ENCODE measurements at regions not wholly inside any gene's neighbourhood (a gene's known extent, or its start where the extent isn't known, plus 50 kb on each side); places are given as distances from the start of the nearest gene placed in this dataset.

GRCh38 chr5:10173716-10174115 lies 76.0 kb downstream of the ATPSCKMT start:
- DNase-seq = no peak

- no peak for DNase-seq
These were observed 77.4 kb downstream of the ATPSCKMT start for GRCh38 chr5:10172247-10172646.

GRCh38 chr5:10169359-10169758 lies 80.3 kb downstream of the ATPSCKMT start:
- no peak for DNase-seq

- no peak for DNase-seq
These were observed 81.4 kb downstream of the ATPSCKMT start for GRCh38 chr5:10168254-10168653.

- DNase-seq = no peak
These were observed 81.9 kb downstream of the ATPSCKMT start for GRCh38 chr5:10167806-10168205.

GRCh38 chr5:10166392-10166791 lies 83.3 kb downstream of the ATPSCKMT start:
- DNase-seq = no peak

GRCh38 chr5:10162468-10162867 lies 87.2 kb downstream of the ATPSCKMT start:
- no peak for DNase-seq

GRCh38 chr5:10161778-10162177 lies 87.9 kb downstream of the ATPSCKMT start:
- no peak for DNase-seq

- DNase-seq = no peak
These were observed 89.4 kb downstream of the ATPSCKMT start for GRCh38 chr5:10160241-10160640.

- no peak for DNase-seq
These were observed 90.8 kb downstream of the ATPSCKMT start for GRCh38 chr5:10158886-10159285.

- no peak for DNase-seq
These were observed 92.5 kb downstream of the ATPSCKMT start for GRCh38 chr5:10157085-10157669.

- no peak for DNase-seq
These were observed 93.6 kb downstream of the ATPSCKMT start for GRCh38 chr5:10155897-10156667.

- no peak for DNase-seq
These were observed 95.7 kb downstream of the ATPSCKMT start for GRCh38 chr5:10153808-10154537.

- DNase-seq = no peak
These were observed 96.3 kb downstream of the ATPSCKMT start for GRCh38 chr5:10153394-10153793.

- DNase-seq = no peak
These were observed 98.0 kb downstream of the ATPSCKMT start for GRCh38 chr5:10151656-10152055.

GRCh38 chr5:10149911-10150310 lies 99.8 kb downstream of the ATPSCKMT start:
- no peak for DNase-seq

- DNase-seq = no peak
These were observed 103.7 kb downstream of the ATPSCKMT start for GRCh38 chr5:10145923-10146401.

GRCh38 chr5:10144040-10144439 lies 105.6 kb downstream of the ATPSCKMT start:
- DNase-seq = no peak

GRCh38 chr5:10140195-10140973 lies 109.3 kb downstream of the ATPSCKMT start:
- DNase-seq = no peak

- DNase-seq = no peak
These were observed 111.2 kb downstream of the ATPSCKMT start for GRCh38 chr5:10138395-10139057.

- no peak for DNase-seq
These were observed 115.9 kb downstream of the ATPSCKMT start for GRCh38 chr5:10133830-10134229.

GRCh38 chr5:10130881-10131280 lies 118.8 kb downstream of the ATPSCKMT start:
- no peak for DNase-seq
